GM18508 (cell line): ENCODE measurements at regions not wholly inside any gene's neighbourhood (a gene's known extent, or its start where the extent isn't known, plus 50 kb on each side); places are given as distances from the start of the nearest gene placed in this dataset.
"Not testable (repeated sequence)": the region's sequence is repeated elsewhere in the genome, so short reads cannot be mapped to it uniquely, and the experiment has no call there.

Source experiments
- ATAC-seq: cut with Tn5 transposase; IDR thresholded peaks from one replicate; pipeline ENCODE4 v1.9.1; 2021; ENCODE audit warnings: moderate number of reproducible peaks; ENCODE audit not compliant: insufficient read depth, unreplicated experiment

GRCh38 chr3:159867372-159867771, 121.3 kb upstream of the IL12A start:
- ATAC-seq, result no peak

DNA sequence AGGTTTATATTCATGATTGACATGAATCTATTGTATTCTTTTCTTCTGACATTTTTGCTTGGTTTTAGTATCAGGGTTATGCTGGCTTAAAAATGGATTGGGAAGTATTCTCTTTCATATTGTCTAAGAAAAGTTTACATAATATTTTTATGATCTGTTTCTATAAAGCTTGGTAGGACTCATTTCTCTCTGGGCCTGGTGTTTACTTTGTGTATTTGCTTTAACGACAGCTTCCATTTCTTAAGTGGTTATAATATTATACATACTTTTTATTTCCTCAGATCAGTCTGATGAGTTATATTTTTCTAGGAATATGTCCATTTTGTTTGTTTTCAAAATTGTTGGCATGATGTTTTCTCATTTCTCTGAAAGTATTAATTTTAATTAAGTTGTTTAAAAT, 117.9 kb upstream of the IL12A start:
- ATAC-seq, result no peak

GRCh38 chr3:159872374-159873109, 116.1 kb upstream of the IL12A start:
- ATAC-seq, result no peak

- ATAC-seq, result no peak
Observed at GRCh38 chr3:159875116-159875515, 113.5 kb upstream of the IL12A start.

DNA sequence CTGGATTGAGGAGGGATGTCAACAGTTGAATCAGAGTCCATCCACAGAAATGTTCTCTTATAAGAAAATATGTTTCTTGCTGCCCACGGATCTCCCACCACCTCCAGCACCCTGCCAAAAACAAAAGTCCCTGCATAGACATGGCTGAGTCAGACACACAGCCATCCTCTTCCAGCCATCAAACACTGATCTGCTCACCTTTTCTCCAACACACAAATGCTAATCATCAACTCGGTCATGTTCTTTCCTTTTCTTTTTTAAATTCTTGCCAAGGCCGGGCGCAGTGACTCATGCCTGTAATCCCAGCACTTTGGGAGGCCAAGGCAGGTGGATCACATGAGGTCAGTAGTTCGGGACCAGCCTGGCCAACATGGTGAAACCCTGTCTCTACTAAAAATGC, 110.7 kb upstream of the IL12A start:
- no peak for ATAC-seq

- no peak for ATAC-seq
Observed at GRCh38 chr3:159879146-159879545, 109.5 kb upstream of the IL12A start.

DNA sequence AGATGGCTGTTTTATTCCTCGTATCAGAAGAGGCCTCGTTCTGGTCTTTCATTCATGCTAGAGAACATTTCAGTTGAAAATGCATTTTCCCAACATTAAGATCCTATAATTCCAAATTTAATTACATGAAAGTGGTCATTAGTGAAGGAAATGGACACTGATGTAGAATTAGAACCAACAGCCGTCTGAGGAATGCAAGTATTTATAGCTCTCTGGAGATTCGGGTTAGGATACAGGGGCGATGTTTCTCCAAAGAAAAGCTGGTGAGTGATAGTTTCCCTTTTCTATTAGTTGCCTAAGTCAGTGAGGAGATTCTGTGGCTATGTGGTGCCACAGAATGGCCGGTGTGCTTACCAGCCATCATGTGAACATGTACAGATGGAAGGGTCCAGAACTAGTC, 109.0 kb upstream of the IL12A start:
- ATAC-seq, result no peak

GRCh38 chr3:159881208-159881607, 107.4 kb upstream of the IL12A start:
- ATAC-seq, result no peak

DNA sequence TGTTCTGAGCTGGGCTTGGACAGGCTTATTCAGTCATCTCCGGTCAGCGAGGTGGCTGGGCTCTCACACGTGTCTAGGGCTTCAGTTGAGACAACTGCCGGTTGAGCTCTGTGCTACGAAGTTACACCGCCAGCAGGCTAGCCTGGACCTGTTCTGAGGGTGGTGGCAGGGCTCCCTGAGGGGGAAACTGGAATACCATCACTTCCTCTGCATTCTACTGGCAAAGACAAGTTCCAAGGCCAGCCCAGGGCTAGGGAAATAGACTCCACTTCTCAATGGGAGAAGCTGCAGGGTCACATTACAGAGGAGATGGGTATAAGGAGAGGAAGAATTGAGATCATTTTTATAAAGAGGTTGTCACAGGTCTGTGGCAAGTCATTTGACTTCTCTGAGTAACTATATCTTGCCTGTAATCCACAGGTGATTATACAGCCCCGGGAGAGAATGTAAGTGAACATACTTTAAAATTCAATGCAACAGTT, 106.8 kb upstream of the IL12A start:
- ATAC-seq, result no peak

- no peak for ATAC-seq
Observed at GRCh38 chr3:159882367-159882766, 106.3 kb upstream of the IL12A start.

DNA sequence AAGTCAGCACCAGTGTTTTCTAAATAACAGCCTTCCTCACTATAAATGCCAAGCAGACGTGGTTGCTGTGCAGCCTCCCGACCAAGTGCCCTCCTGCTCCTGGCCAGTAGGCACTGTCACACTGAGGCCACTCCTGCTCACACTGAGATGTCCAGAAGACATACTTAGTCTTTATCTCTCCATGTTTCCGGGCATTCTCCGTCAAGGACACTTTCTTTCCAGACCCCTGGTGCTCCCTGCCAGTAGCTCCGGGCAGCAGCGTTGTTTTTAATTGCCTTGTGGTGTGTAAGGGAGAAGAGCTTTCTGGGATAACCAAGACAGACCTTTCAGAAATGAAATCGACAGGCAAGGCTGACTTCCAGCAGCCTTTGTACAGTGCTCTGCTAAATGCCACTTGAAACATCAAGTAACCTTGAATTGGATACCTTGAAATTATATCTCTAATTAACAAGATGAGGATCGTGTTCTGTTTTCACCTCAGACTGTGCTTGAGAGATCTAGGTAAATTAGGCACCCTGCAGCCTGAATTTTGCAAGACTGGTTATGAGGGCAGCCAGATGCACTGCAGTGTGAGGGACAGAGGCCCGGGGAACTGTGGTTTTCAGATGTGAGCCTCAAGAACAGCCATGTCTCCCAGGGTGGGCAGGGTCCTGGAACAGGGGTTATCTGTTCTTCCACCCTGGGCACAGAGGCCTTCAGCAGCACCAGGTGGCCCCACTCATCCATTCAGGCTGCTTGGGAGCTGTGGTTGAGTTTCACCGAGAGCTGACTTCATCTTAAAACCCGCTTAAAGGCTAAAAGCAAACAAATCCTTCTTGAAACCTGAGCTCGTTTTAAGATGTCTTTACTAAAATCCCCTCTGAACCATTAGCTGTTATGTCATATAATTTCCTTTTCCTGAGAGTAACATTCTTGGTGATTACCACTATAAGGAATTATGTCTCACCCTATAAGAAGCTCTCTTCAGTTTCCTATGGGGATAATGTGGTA, 105.5 kb upstream of the IL12A start:
- ATAC-seq, result no peak

- no peak for ATAC-seq
Observed at GRCh38 chr3:159884661-159885402, 103.8 kb upstream of the IL12A start.

- ATAC-seq, result no peak
Observed at GRCh38 chr3:159886050-159886449, 102.6 kb upstream of the IL12A start.

- not testable (repeated sequence) for ATAC-seq
Observed at GRCh38 chr3:159886530-159886929, 102.1 kb upstream of the IL12A start.

GRCh38 chr3:159887168-159887567, 101.5 kb upstream of the IL12A start:
- no peak for ATAC-seq

- ATAC-seq, result no peak
Observed at GRCh38 chr3:159887911-159888310, 100.7 kb upstream of the IL12A start.

DNA sequence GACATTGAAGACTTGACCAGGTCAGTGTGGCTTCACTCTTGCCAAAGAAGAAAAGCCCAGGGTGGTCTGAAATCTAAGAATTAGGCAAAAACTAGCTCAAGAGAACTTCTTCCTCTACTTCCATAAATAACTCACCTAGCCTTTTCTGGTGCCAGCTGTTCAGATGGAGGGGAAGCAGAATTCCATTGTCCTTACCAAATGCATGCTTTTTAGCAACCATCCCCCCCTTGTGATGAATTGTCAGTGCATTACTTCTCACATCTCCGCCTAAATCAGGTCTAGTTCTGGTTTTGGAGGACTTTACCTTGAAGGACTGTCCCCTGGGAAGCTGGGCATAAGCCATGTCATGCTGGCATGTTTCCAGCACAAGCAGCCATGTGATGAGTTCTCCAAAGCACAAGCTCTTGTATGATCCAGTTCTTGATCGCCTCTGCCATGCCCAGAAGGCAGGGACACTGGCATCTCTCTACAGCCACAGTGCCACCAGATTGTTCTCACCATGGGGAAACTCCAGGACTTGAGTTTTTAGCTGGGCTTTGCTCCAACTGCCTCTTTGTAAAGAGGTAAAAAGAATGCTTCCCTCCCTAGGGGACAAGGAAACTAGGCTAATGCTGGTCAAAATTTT, 96.4 kb upstream of the IL12A start:
- ATAC-seq, result no peak

- no peak for ATAC-seq
Observed at GRCh38 chr3:159892801-159893200, 95.8 kb upstream of the IL12A start.

DNA sequence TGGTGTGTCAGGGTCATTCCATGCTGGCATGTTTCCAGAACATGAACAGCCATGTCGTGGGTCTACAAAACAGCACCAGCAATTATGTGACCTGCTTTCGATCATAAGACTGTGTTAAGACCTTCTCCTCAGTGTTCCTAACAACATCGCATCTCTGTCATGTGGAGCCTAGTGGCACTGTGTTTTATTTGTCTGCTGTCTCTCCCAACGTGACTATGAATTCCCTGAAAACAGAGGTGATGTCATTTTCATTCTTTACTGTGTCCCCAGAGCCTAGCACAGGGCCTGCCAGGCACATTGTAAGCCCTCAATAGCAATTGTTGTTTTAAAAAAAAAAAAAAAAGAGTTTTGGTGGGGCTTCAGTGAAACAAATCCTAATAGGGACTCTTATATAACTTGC, 94.2 kb upstream of the IL12A start:
- no peak for ATAC-seq

GRCh38 chr3:159895430-159895829, 93.2 kb upstream of the IL12A start:
- ATAC-seq, result no peak
